Smooth muscle cell (in vitro differentiated cells): ENCODE measurements at regions not wholly inside any gene's neighbourhood (a gene's known extent, or its start where the extent isn't known, plus 50 kb on each side); places are given as distances from the start of the nearest gene placed in this dataset.

Experiments used
- DNase-seq: peaks from one replicate; lab custom pipeline; 2025; ENCODE audit not compliant: unreplicated experiment; lab: John Stamatoyannopoulos, UW
- H2AFZ ChIP-seq: fragments of 200-600 bp; sonication (generic); 2 replicates; pipeline ENCODE4 v1.6.0; 2016; ENCODE audit warnings: antibody characterized with exemption, low read depth, mild to moderate bottlenecking
- H3F3A ChIP-seq: fragments of 200-600 bp; sonication (generic); 2 replicates; pipeline ENCODE4 v1.6.0; 2017; ENCODE audit warnings: antibody characterized with exemption, low read depth
- H3K27ac ChIP-seq: fragments of 200-600 bp; sonication (generic); 2 replicates; pipeline ENCODE4 v1.5.1; 2016; ENCODE audit warnings: low read depth, mild to moderate bottlenecking
- H3K27me3 ChIP-seq: fragments of 200-600 bp; sonication (generic); 2 replicates; pipeline ENCODE4 v1.6.1; 2016; ENCODE audit warnings: low read depth, mild to moderate bottlenecking
- H3K36me3 ChIP-seq: fragments of 200-600 bp; sonication (generic); 2 replicates; pipeline ENCODE4 v1.5.1; 2016; ENCODE audit warnings: low read depth
- H3K4me1 ChIP-seq: fragments of 200-600 bp; sonication (generic); 2 replicates; pipeline ENCODE4 v1.5.1; 2016; ENCODE audit warnings: low read depth
- H3K4me2 ChIP-seq: fragments of 200-600 bp; sonication (generic); 2 replicates; pipeline ENCODE4 v1.6.0; 2016; ENCODE audit warnings: mild to moderate bottlenecking
- H3K4me3 ChIP-seq: fragments of 200-600 bp; sonication (generic); 2 replicates; pipeline ENCODE4 v1.5.1; 2016; ENCODE audit warnings: mild to moderate bottlenecking
- H3K79me2 ChIP-seq: fragments of 200-600 bp; sonication (generic); 2 replicates; pipeline ENCODE4 v1.6.0; 2016; ENCODE audit warnings: low read depth, mild to moderate bottlenecking
- H3K9ac ChIP-seq: fragments of 200-600 bp; sonication (generic); 2 replicates; pipeline ENCODE4 v1.6.0; 2016; ENCODE audit warnings: low read depth
- H3K9me3 ChIP-seq: fragments of 200-600 bp; sonication (generic); replicated peaks from 2 replicates; pipeline ENCODE4 v1.5.1; 2016; ENCODE audit warnings: low read depth
- H4K20me1 ChIP-seq: fragments of 200-600 bp; sonication (generic); 2 replicates; pipeline ENCODE4 v1.6.0; 2016; ENCODE audit warnings: low read depth
- WGBS: methylation state at CpG from one replicate; pipeline ENCODE4 v1.1.7; 2016; ENCODE audit warnings: low lambda C conversion rate; 5-methylcytosine and 5-hydroxymethylcytosine counted together
- TF ChIP-seq, protein P1 (sequence below): fragments of 200-600 bp; sonication (generic); IDR thresholded peaks from 2 replicates; pipeline ENCODE4 v1.5.1; 2017; ENCODE audit warnings: borderline replicate concordance, mild to moderate bottlenecking, antibody characterized with exemption; ENCODE audit not compliant: insufficient read depth, poor library complexity, severe bottlenecking

DNA sequence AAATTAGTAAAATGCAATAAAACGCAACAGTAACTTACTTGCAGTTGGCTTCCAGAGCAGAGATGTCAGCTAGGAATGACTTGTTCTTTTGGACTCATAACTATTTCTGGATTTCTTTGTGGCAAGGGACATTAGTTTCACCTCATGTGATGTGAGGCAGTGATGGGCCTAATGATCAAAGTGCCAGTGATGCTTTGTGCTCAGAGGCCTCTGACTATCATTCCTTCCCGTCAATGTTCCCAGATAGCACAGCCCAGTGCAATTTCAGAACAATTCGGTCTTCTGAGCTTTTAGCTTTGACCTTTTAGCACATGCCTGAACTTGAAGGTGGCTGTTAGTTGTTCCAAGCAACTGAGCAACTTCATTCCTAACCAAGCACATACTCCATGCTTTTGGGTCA, 596.8 kb downstream of the TFAP2B start:
- Histone ChIP-seq H3K4me2 (no peak overlapping the region), H3K79me2 (no peaks in the 10 kb centered on the region), H4K20me1 (no peaks in the 10 kb centered on the region), H2AFZ (no peak overlapping the region), H3K27me3 (no peaks in the 10 kb centered on the region), H3K27ac (no peak overlapping the region), H3K9me3 (no peaks in the 10 kb centered on the region), H3K9ac (no peak overlapping the region), H3K4me3 (no peak overlapping the region), H3K36me3 (no peaks in the 10 kb centered on the region), H3F3A (no peaks in the 10 kb centered on the region), H3K4me1 (no peaks in the 10 kb centered on the region)
- DNase-seq, result no peak
- TF ChIP-seq, protein P1, sequence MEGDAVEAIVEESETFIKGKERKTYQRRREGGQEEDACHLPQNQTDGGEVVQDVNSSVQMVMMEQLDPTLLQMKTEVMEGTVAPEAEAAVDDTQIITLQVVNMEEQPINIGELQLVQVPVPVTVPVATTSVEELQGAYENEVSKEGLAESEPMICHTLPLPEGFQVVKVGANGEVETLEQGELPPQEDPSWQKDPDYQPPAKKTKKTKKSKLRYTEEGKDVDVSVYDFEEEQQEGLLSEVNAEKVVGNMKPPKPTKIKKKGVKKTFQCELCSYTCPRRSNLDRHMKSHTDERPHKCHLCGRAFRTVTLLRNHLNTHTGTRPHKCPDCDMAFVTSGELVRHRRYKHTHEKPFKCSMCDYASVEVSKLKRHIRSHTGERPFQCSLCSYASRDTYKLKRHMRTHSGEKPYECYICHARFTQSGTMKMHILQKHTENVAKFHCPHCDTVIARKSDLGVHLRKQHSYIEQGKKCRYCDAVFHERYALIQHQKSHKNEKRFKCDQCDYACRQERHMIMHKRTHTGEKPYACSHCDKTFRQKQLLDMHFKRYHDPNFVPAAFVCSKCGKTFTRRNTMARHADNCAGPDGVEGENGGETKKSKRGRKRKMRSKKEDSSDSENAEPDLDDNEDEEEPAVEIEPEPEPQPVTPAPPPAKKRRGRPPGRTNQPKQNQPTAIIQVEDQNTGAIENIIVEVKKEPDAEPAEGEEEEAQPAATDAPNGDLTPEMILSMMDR, result no peak
- WGBS, result 90% methylated on average over 3 of the region's 3 CpGs

DNA sequence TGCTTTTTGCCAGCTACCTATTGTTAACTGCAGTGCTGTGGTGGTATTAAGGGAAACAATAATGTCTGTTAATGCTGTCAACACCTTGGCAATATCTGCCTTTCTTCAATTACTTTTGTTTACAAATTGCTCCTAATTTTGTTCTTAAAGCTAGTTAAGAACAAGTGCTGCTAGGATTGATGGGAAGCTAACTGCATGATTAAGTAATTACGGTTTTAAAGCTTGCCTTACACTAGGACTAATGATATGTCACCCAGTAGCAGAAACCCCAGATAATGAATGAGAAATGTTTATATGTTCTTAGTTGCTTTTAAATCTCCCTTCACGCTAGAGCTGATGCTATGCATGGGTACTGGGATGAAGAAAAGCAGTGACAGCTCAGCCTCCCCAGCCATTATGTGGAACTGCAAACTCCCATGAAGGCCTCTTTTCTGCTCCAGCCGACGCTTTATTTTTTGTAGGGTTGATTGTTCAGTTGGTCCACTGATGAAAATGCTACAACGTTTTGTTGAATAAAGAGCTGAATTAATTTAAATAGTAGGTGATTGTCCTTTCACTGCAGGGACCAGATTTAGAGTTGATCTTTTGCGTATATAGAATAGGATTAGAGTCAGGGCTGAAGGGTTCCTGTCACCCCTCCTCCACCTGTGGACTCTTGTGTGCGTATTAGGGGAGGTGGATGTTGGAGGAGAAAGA, 610.5 kb downstream of the TFAP2B start:
- Histone ChIP-seq H3K4me3 (no peak overlapping the region), H3F3A (no peaks in the 10 kb centered on the region), H3K27me3 (peaks cover under 1% of the 10 kb centered on the region), H3K36me3 (no peaks in the 10 kb centered on the region), H3K9ac (no peak overlapping the region), H3K79me2 (no peaks in the 10 kb centered on the region), H4K20me1 (no peaks in the 10 kb centered on the region), H3K27ac (no peak overlapping the region), H3K9me3 (no peaks in the 10 kb centered on the region), H3K4me1 (peaks cover 11% of the 10 kb centered on the region), H2AFZ (no peak overlapping the region), H3K4me2 (no peak overlapping the region)
- WGBS, result 72% methylated on average over 7 of the region's 7 CpGs
- no peak for DNase-seq
- TF ChIP-seq, protein P1, result no peak

DNA sequence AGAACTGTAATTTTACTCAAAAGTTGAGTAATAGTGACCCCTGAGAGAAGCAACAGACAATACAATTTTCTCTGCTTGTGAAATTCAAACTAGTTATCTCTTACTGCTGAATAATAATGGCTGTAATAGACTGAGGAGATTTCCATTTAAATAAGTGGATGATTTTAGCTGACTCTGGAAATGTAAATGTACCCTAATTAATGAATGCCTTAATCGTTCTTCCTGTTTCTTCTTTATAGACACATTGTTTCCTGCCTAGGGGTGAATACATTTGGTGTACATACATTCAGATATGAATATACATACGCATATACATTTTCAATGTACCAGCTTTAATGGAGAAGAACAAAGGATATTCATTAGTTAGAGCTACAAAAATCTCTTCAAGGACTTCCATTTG, 611.9 kb downstream of the TFAP2B start:
- Histone ChIP-seq H4K20me1 (no peaks in the 10 kb centered on the region), H3K9me3 (no peaks in the 10 kb centered on the region), H2AFZ (no peak overlapping the region), H3K4me3 (no peak overlapping the region), H3K79me2 (no peaks in the 10 kb centered on the region), H3F3A (no peaks in the 10 kb centered on the region), H3K27ac (no peak overlapping the region), H3K9ac (no peak overlapping the region), H3K4me1 (peaks cover 11% of the 10 kb centered on the region), H3K36me3 (no peaks in the 10 kb centered on the region), H3K4me2 (no peak overlapping the region), H3K27me3 (no peaks in the 10 kb centered on the region)
- 81% methylated on average over 2 of the region's 2 CpGs for WGBS
- no peak for DNase-seq
- TF ChIP-seq, protein P1, result no peak

DNA sequence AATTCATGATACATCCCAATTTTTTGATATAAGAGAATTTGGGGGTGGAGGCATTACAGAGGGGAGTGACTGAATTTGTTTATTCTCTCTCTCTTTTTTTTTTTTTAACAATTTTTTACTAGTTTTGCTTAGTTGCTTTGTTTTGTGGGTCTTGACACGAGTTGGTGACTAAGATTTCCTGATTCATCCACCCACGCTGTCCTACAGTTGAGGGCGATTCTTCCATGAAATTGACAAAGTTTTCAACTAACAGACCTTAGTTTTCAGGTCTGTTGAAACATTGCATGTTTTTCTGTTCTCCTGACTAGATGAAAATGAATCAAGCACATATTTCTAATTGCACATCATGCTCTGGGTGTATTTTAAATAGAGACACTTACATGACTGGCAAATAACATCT, 613.8 kb downstream of the TFAP2B start:
- H4K20me1 ChIP-seq, result no peaks in the 10 kb centered on the region
- no peak overlapping the region for H3K4me2 ChIP-seq
- no peaks in the 10 kb centered on the region for H3K36me3 ChIP-seq
- TF ChIP-seq, protein P1, result no peak
- no peak overlapping the region for H3K4me3 ChIP-seq
- no peak for DNase-seq
- H2AFZ ChIP-seq, result no peak overlapping the region
- H3K9me3 ChIP-seq, result no peaks in the 10 kb centered on the region
- no peak overlapping the region for H3K27ac ChIP-seq
- no peaks in the 10 kb centered on the region for H3K79me2 ChIP-seq
- no peak overlapping the region for H3K9ac ChIP-seq
- WGBS, result 31% methylated on average over 3 of the region's 3 CpGs
- no peaks in the 10 kb centered on the region for H3F3A ChIP-seq
- peaks cover 11% of the 10 kb centered on the region for H3K4me1 ChIP-seq
- no peaks in the 10 kb centered on the region for H3K27me3 ChIP-seq
